COLO668 (cell line): ENCODE measurements at regions not wholly inside any gene's neighbourhood (a gene's known extent, or its start where the extent isn't known, plus 50 kb on each side); places are given as distances from the start of the nearest gene placed in this dataset.

Source experiments
- DNase-seq: peaks from one replicate; lab custom pipeline; 2025; ENCODE audit not compliant: unreplicated experiment; lab: John Stamatoyannopoulos, UW

DNA sequence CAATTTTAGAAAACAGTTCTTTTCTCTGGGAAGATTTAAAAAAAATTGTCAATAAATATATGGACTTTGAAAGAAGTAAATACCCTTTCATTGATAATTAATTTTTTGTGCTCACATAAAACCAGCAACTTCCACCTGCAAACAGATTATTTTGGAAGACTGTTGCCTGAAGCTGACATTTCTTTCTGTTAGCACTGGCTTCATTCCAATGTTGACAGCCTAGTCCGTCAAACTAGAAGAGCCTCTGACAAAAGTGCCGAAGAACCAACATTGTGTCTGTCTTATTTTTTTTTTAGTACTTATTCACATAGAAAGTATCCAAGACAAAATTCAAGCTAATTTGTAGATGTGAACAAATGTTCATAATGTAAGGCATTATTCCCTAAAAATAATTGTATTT is 108.6 kb upstream of the TMEM161B start:
- DNase-seq: no peak

DNA sequence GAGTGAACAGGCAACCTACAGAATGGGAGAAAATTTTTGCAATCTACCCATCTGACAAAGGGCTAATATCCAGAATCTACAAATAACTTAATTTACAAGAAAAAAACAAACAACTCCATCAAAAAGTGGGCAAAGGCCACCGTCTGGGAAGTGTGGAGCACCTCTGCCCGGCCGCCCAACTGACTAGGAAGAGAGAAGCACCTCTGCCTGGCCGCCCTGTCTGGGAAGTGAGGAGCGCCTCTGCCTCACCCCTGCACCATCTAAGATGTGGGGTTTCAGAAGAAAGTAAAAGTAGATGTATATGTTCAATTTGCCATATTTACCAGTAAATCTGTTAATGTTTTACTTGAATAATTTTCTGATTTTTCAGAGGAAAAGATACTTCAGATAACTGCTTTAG is 108.1 kb upstream of the TMEM161B start:
- no peak for DNase-seq

GRCh38 chr5:88374391-88374790 is 105.7 kb upstream of the TMEM161B start:
- DNase-seq: no peak

GRCh38 chr5:88370824-88371223 is 102.2 kb upstream of the TMEM161B start:
- no peak for DNase-seq

GRCh38 chr5:88368201-88368600 is 99.6 kb upstream of the TMEM161B start:
- DNase-seq: no peak

DNA sequence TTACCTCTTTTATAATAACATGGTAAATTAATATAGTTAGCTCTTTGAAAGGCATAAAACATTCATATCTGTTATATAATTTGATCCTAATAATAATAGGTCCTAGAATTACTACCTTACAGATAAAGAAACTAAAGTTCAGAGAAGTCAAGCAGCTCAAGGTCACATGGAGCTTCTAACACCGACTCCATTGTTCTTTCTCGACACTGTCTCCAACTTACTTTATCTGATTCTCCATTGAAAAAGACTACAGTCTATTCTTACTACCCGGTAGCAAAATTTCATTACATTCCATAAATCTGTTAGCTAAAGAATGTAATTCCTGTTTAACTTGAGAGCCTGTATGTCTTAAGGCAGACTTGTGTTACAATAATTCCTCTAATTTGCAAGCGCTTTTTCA is 96.3 kb upstream of the TMEM161B start:
- DNase-seq: no peak

GRCh38 chr5:88355490-88356050 is 86.9 kb upstream of the TMEM161B start:
- DNase-seq: no peak

DNA sequence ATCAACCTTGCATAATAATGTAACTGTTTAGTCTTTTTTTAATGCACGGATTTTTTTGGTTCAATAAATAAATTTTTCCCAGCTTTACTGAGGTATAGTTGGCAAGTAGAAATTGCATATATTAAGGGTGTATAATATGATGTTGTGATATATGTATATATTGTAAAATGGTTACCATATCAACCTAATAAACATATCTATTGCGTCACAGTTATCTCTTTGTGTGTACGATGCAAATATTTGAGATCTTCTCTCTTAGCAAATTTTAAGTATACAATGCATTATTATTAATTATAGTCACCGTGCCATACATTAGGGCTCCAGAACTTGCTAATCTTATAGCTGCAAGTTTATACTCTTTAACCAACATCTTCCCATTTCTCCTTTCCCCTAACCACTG is 57.2 kb upstream of the TMEM161B start:
- no peak for DNase-seq

- no peak for DNase-seq
Measured at GRCh38 chr5:88322785-88323184, 54.1 kb upstream of the TMEM161B start.
